Gastroesophageal sphincter (tissue), 4 donors: ENCODE measurements at regions not wholly inside any gene's neighbourhood (a gene's known extent, or its start where the extent isn't known, plus 50 kb on each side); places are given as distances from the start of the nearest gene placed in this dataset.
"Not testable (repeated sequence)": the region's sequence is repeated elsewhere in the genome, so short reads cannot be mapped to it uniquely, and the experiment has no call there.

Experiments
- ATAC-seq: fragments of 150-250 bp; one replicate; pipeline ENCODE4 v1.9.1; 2016; ENCODE audit warnings: mild to moderate bottlenecking, moderate library complexity
- H3K27ac ChIP-seq, 4 donors: fragments of 200-600 bp; sonication (generic) in 3 of 4; 1 replicate in 3 of 4; 2 replicates in 1 of 4; pipeline ENCODE4 v1.5.1; 2016 to 2019
- H3K27me3 ChIP-seq: fragments of 200-600 bp; sonication (generic); one replicate; pipeline ENCODE4 v1.5.1; 2019
- H3K36me3 ChIP-seq, 2 donors: fragments of 200-600 bp; sonication (generic); one replicate each; pipeline ENCODE4 v1.5.1; 2019; ENCODE audit warnings: control low read depth in 1 of 2
- H3K4me1 ChIP-seq, 3 donors: fragments of 200-600 bp; sonication (generic); 1 replicate in 2 of 3; 2 replicates in 1 of 3; pipeline ENCODE4 v1.5.1; 2016 to 2019; ENCODE audit warnings: control low read depth in 2 of 3
- H3K4me3 ChIP-seq, 2 donors: fragments of 200-600 bp; sonication (generic); one replicate each; pipeline ENCODE4 v1.5.1; 2019; ENCODE audit warnings: mild to moderate bottlenecking in 1 of 2, moderate library complexity in 1 of 2
- H3K9me3 ChIP-seq, 3 donors: fragments of 200-600 bp; sonication (generic); one replicate each; pipeline ENCODE4 v1.5.1; 2017 to 2019; ENCODE audit warnings: control low read depth in 2 of 3
- EP300 ChIP-seq: sonication (generic); formaldehyde crosslinking; IDR thresholded peaks from one replicate; pipeline ENCODE4 v1.6.1; 2017; ENCODE audit warnings: antibody characterized with exemption, mild to moderate bottlenecking
- POLR2A ChIP-seq, 2 donors: fragments of 450-650 bp; IDR thresholded peaks; one replicate each; pipeline ENCODE4 v1.6.1; 2017; ENCODE audit warnings: antibody characterized with exemption in 2 of 2, mild to moderate bottlenecking in 2 of 2, moderate library complexity in 1 of 2
- POLR2AphosphoS5 ChIP-seq: sonication (generic); formaldehyde crosslinking; IDR thresholded peaks from one replicate; pipeline ENCODE4 v1.6.1; 2017; ENCODE audit warnings: antibody characterized with exemption
- WGBS, 2 donors: methylation state at CpG; one replicate each; pipeline ENCODE4 v1.1.5; 2018; ENCODE audit warnings: low coverage in 1 of 2; 5-methylcytosine and 5-hydroxymethylcytosine counted together
- TF ChIP-seq, protein P1 (sequence below), 4 experiments: fragments of 200-600 bp in 2 of 4; fragments of 450-650 bp in 2 of 4; sonication (generic) in 1 of 4; IDR thresholded peaks; one replicate each; pipeline ENCODE4 v1.5.1; 2017 to 2019; ENCODE audit warnings: antibody characterized with exemption in 4 of 4, mild to moderate bottlenecking in 2 of 4, moderate library complexity in 2 of 4

DNA sequence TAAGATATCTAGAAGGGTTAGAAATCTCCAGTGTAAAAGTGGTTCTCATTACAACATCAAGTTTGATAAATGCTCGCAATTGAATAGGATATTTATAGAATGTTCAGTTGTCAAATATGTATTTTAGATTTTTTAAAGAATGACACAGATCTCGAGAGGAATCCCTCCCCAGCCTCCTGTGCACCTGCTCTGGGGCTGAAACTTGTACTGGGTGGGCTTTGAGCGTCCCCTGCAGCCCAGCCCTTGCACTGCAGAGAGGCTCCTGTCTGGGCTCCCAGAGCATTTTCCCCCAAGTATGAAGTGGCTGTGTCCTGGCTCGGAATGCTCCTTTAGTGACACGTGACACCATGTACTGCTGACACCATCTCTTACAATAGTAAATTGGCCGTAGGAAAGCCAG lies 499.6 kb downstream of the TMEM121 start:
- H3K27ac ChIP-seq, result no peak overlapping the region
- peaks cover 11% of the 10 kb centered on the region for H3K27me3 ChIP-seq
- H3K4me1 ChIP-seq, result no peaks in the 10 kb centered on the region
- no peak overlapping the region for H3K4me3 ChIP-seq
- H3K9me3 ChIP-seq, result no peaks in the 10 kb centered on the region
- ATAC-seq, result no peak
- 48 to 51% methylated on average over 2 to 6 of the region's 6 CpGs for WGBS, 2 donors
- TF ChIP-seq POLR2A (IDR thresholded peaks at IDR 0.05) (no peak), EP300 (no peak), POLR2AphosphoS5 (no peak)
- TF ChIP-seq, protein P1, sequence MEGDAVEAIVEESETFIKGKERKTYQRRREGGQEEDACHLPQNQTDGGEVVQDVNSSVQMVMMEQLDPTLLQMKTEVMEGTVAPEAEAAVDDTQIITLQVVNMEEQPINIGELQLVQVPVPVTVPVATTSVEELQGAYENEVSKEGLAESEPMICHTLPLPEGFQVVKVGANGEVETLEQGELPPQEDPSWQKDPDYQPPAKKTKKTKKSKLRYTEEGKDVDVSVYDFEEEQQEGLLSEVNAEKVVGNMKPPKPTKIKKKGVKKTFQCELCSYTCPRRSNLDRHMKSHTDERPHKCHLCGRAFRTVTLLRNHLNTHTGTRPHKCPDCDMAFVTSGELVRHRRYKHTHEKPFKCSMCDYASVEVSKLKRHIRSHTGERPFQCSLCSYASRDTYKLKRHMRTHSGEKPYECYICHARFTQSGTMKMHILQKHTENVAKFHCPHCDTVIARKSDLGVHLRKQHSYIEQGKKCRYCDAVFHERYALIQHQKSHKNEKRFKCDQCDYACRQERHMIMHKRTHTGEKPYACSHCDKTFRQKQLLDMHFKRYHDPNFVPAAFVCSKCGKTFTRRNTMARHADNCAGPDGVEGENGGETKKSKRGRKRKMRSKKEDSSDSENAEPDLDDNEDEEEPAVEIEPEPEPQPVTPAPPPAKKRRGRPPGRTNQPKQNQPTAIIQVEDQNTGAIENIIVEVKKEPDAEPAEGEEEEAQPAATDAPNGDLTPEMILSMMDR (IDR thresholded peaks at IDR 0.05), result no peak
- no peaks in the 10 kb centered on the region for H3K36me3 ChIP-seq

DNA sequence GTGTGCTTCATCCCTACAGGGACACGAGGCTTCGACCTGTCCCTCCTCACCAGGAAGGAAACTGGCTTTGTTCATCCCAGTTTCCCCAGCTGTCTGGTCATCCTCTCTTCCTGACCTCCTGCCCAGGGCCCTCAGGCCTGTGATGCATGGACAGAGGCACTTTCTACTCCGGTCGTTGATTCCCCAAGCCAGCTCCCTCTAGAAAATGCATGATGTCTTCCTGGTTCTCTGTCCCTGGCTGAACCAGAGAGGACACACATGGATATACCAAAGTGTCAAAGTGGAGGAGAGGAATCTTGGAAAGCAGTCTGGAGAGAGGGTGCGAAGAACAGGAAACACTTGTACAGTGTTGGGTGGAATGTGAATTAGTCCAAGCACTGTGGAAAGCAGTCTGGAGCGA lies 501.4 kb downstream of the TMEM121 start:
- WGBS, 2 donors, result 51 to 100% methylated on average over 1 to 2 of the region's 6 CpGs
- peaks cover 14% of the 10 kb centered on the region for H3K27me3 ChIP-seq
- H3K4me3 ChIP-seq, H3K27ac ChIP-seq, H3K36me3 ChIP-seq, H3K9me3 ChIP-seq, ATAC-seq, H3K4me1 ChIP-seq: not testable (repeated sequence)

DNA sequence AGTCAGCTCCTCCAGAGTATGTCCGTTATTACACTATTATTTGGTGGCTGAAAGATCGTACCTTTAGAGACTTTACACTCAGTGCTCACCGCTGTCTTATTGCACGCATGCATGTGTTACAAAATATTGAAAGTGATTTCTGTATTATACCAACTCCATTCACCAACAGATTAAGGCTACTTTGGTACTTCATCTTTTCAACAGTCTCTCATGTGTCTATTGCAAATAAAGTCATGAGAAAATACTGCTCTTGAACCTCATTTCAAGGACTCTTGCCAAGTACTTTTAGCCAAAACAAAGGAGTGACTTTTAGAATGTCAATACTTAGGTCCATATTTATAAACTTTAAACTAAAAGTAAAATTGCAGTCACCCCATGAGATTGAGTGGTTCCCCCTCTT lies 503.6 kb downstream of the TMEM121 start:
- no peak for ATAC-seq
- H3K27me3 ChIP-seq, result peaks cover 22% of the 10 kb centered on the region

DNA sequence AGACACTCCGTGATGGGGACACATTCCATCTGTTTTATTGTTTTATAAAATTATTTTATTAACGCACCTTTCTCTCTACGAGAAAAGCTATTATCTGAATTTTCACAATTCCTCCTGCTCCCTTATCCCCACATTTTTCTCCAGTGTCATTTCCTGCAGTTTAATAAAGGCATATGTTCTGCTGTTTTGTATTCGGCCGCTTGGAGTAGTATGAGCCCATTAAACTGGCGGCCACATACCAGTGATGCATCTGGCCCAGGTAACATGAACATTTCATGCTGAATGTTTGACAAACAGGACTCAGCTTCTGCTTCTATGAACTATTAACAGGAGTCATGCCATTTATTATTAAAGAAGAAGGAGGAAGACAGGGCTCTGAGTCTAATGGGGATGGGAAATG lies 511.0 kb downstream of the TMEM121 start:
- H3K36me3 ChIP-seq, result no peaks in the 10 kb centered on the region
- ATAC-seq, result no peak

More for the DNA sequence above, 503.6 kb downstream of the TMEM121 start:
- no peaks in the 10 kb centered on the region for H3K9me3 ChIP-seq
- H3K4me3 ChIP-seq, result no peak overlapping the region
- no peak overlapping the region for H3K27ac ChIP-seq
- TF ChIP-seq POLR2A (IDR thresholded peaks at IDR 0.05) (no peak), POLR2AphosphoS5 (no peak), EP300 (no peak)
- TF ChIP-seq, protein P1 (IDR thresholded peaks at IDR 0.05), result no peak
- WGBS, 2 donors, result 68 to 82% methylated on average over 3 to 4 of the region's 4 CpGs
- no peaks in the 10 kb centered on the region for H3K4me1 ChIP-seq
- no peaks in the 10 kb centered on the region for H3K36me3 ChIP-seq

DNA sequence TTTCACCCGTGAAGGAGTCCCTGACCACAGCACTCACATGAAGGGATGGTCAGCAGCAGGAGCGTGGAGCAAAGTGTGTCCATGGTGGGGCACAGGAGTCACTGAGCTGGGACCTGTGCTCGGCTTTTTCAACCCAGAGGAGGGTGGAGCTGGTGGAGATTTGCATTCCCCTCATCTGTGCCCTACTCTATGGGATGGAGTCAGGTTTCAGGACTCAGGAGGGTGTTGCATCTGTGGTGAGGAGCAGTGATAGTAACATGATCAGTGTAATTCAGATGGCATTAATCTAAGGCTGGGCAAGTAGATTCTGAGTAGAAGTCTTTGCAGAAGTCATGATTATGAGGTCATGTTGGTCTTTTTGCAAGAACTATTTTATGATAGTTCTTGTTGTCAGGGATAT lies 511.9 kb downstream of the TMEM121 start:
- no peak for ATAC-seq
- no peak overlapping the region for H3K27ac ChIP-seq
- H3K36me3 ChIP-seq, result no peaks in the 10 kb centered on the region
- H3K27me3 ChIP-seq, result peaks cover 45% of the 10 kb centered on the region
- no peak for TF ChIP-seq POLR2A (IDR thresholded peaks at IDR 0.05)
- no peak for TF ChIP-seq EP300
- TF ChIP-seq POLR2AphosphoS5, result no peak
- TF ChIP-seq, protein P1 (IDR thresholded peaks at IDR 0.05), result no peak
- peaks cover 0 to 5% (median 0%) of the 10 kb centered on the region in 3 donors for H3K9me3 ChIP-seq
- WGBS, 2 donors, result 41 to 58% methylated on average over 3 of the region's 3 CpGs
- no peaks in the 10 kb centered on the region for H3K4me1 ChIP-seq
- no peak overlapping the region for H3K4me3 ChIP-seq

More for the DNA sequence above, 511.0 kb downstream of the TMEM121 start:
- 66 to 76% methylated on average over 3 to 6 of the region's 6 CpGs for WGBS, 2 donors
- no peaks in the 10 kb centered on the region for H3K9me3 ChIP-seq
- no peak overlapping the region for H3K27ac ChIP-seq
- H3K27me3 ChIP-seq, result peaks cover 48% of the 10 kb centered on the region
- H3K4me1 ChIP-seq, result no peaks in the 10 kb centered on the region
- no peak overlapping the region for H3K4me3 ChIP-seq
- TF ChIP-seq POLR2A (IDR thresholded peaks at IDR 0.05), result no peak
- TF ChIP-seq POLR2AphosphoS5, result no peak
- TF ChIP-seq, protein P1 (IDR thresholded peaks at IDR 0.05), result no peak
- TF ChIP-seq EP300, result no peak
